Frontal cortex (tissue), 3 donors: ENCODE measurements at regions not wholly inside any gene's neighbourhood (a gene's known extent, or its start where the extent isn't known, plus 50 kb on each side); places are given as distances from the start of the nearest gene placed in this dataset.

Experiments used
- DNase-seq, 2 donors: peaks; one replicate each; pipeline ENCODE4 v3.0.0; 2012; ENCODE audit warnings: low spot score in 2 of 2
- FAIRE-seq: peaks from 2 replicates; lab custom pipeline; 2012; peaks lifted over from hg19 to GRCh38; lab: Jason Lieb, UNC
- donor health status: control.
- donor health status: control.
- donor health status: control.

GRCh38 chr1:95369985-95370690 lies 136.1 kb downstream of the RWDD3 start:
- no peak for FAIRE-seq
- no peak for DNase-seq

GRCh38 chr1:95370691-95371562 lies 136.9 kb downstream of the RWDD3 start:
- FAIRE-seq (no peak), DNase-seq (no peak)

GRCh38 chr1:95371666-95372282 lies 137.8 kb downstream of the RWDD3 start:
- DNase-seq: no peak
- no peak for FAIRE-seq

- FAIRE-seq (no peak), DNase-seq (no peak)
Observed at GRCh38 chr1:95375174-95375573, 141.2 kb downstream of the RWDD3 start.

- DNase-seq (no peak), FAIRE-seq (no peak)
Observed at GRCh38 chr1:95380909-95381308, 146.9 kb downstream of the RWDD3 start.

- FAIRE-seq (no peak), DNase-seq (no peak)
Observed at GRCh38 chr1:95382000-95382786, 148.2 kb downstream of the RWDD3 start.

- DNase-seq (no peak), FAIRE-seq (no peak)
Observed at GRCh38 chr1:95383111-95383510, 149.1 kb downstream of the RWDD3 start.

GRCh38 chr1:95384567-95384966 lies 150.6 kb downstream of the RWDD3 start:
- DNase-seq (no peak), FAIRE-seq (no peak)

GRCh38 chr1:95386371-95386770 lies 152.4 kb downstream of the RWDD3 start:
- FAIRE-seq: no peak
- DNase-seq: no peak

GRCh38 chr1:95386915-95387314 lies 152.9 kb downstream of the RWDD3 start:
- FAIRE-seq (no peak), DNase-seq (no peak)

- no peak for FAIRE-seq
- no peak for DNase-seq
Observed at GRCh38 chr1:95388031-95388430, 154.0 kb downstream of the RWDD3 start.

GRCh38 chr1:95393434-95393833 lies 159.4 kb downstream of the RWDD3 start:
- no peak for DNase-seq
- no peak for FAIRE-seq

- DNase-seq (no peak), FAIRE-seq (no peak)
Observed at GRCh38 chr1:95396557-95396956, 162.5 kb downstream of the RWDD3 start.

GRCh38 chr1:95402780-95403179 lies 168.8 kb downstream of the RWDD3 start:
- DNase-seq (no peak), FAIRE-seq (no peak)

GRCh38 chr1:95406279-95406678 lies 172.3 kb downstream of the RWDD3 start:
- FAIRE-seq: no peak
- no peak for DNase-seq

- DNase-seq: no peak
- no peak for FAIRE-seq
Observed at GRCh38 chr1:95407131-95407885, 173.3 kb downstream of the RWDD3 start.

GRCh38 chr1:95407886-95408291 lies 173.9 kb downstream of the RWDD3 start:
- FAIRE-seq (no peak), DNase-seq (no peak)

- no peak for FAIRE-seq
Observed at GRCh38 chr1:95408507-95409136, 174.6 kb downstream of the RWDD3 start.

GRCh38 chr1:95409276-95409675 lies 175.3 kb downstream of the RWDD3 start:
- DNase-seq (no peak), FAIRE-seq (no peak)

More at GRCh38 chr1:95408507-95409136, 174.6 kb downstream of the RWDD3 start:
- no peak for DNase-seq
